HepG2 (cell line): ENCODE measurements at regions not wholly inside any gene's neighbourhood (a gene's known extent, or its start where the extent isn't known, plus 50 kb on each side); places are given as distances from the start of the nearest gene placed in this dataset.

Experiments used
- CTCF ChIP-seq: sonication (generic); formaldehyde crosslinking; IDR thresholded peaks from 2 replicates; pipeline ENCODE4 v1.5.0; 2020; ENCODE audit warnings: mild to moderate bottlenecking, missing genetic modification reagents, moderate library complexity
- DNMT1 ChIP-seq: sonication (generic); formaldehyde crosslinking; IDR thresholded peaks from 2 replicates; pipeline ENCODE4 v1.5.1; 2020; ENCODE audit warnings: mild to moderate bottlenecking, missing genetic modification reagents
- FOXA1 ChIP-seq, 2 experiments: fragments of 450-650 bp in 1 of 2; sonication (generic) in 1 of 2; formaldehyde crosslinking in 1 of 2; IDR thresholded peaks; 2 replicates each; pipeline versions ENCODE4 v1.4.0 to v1.6.1; 2016 to 2020; ENCODE audit warnings: missing genetic modification reagents in 1 of 2
- FOXO1 ChIP-seq: sonication (generic); formaldehyde crosslinking; IDR thresholded peaks from 2 replicates; pipeline ENCODE4 v1.4.0; 2020; ENCODE audit warnings: missing genetic modification reagents
- GLI4 ChIP-seq: sonication (generic); formaldehyde crosslinking; IDR thresholded peaks from 2 replicates; pipeline ENCODE4 v1.5.1; 2020; ENCODE audit warnings: missing genetic modification reagents, mild to moderate bottlenecking, moderate library complexity, borderline replicate concordance
- IRF1 ChIP-seq: sonication (generic); formaldehyde crosslinking; IDR thresholded peaks from 2 replicates; pipeline ENCODE4 v1.4.0; 2020; ENCODE audit warnings: low read depth, mild to moderate bottlenecking, missing genetic modification reagents
- MAFF ChIP-seq: IDR thresholded peaks from 2 replicates; pipeline ENCODE4 v1.6.1; 2011; ENCODE audit warnings: low read depth, low read length, improper control_type of control experiment
- MNT ChIP-seq: fragments of 450-650 bp; IDR thresholded peaks from 2 replicates; pipeline ENCODE4 v1.6.1; 2016
- TCF7L2 ChIP-seq: IDR thresholded peaks from 2 replicates; pipeline ENCODE4 v1.6.1; 2011; ENCODE audit warnings: mild to moderate bottlenecking, low read depth, low read length, moderate library complexity
- THAP9 ChIP-seq: sonication (generic); formaldehyde crosslinking; IDR thresholded peaks from 2 replicates; pipeline ENCODE4; 2020; ENCODE audit warnings: missing genetic modification reagents, mild to moderate bottlenecking, borderline replicate concordance
- ZNF33B ChIP-seq: sonication (generic); formaldehyde crosslinking; IDR thresholded peaks from 2 replicates; pipeline ENCODE4 v1.5.1; 2020; ENCODE audit warnings: mild to moderate bottlenecking, missing genetic modification reagents
- ZNF501 ChIP-seq: sonication (generic); formaldehyde crosslinking; IDR thresholded peaks from 2 replicates; pipeline ENCODE4 v1.5.1; 2020; ENCODE audit warnings: mild to moderate bottlenecking, moderate library complexity, missing genetic modification reagents
- ZNF552 ChIP-seq: sonication (generic); formaldehyde crosslinking; IDR thresholded peaks from 2 replicates; pipeline ENCODE4 v1.9.0; 2022; ENCODE audit warnings: missing genetic modification reagents, mild to moderate bottlenecking, borderline replicate concordance
- ZNF598 ChIP-seq: sonication (generic); formaldehyde crosslinking; IDR thresholded peaks from 2 replicates; pipeline ENCODE4 v1.5.1; 2020; ENCODE audit warnings: mild to moderate bottlenecking, missing genetic modification reagents, borderline replicate concordance
- ZSCAN30 ChIP-seq: sonication (generic); formaldehyde crosslinking; IDR thresholded peaks from 2 replicates; pipeline ENCODE4 v1.5.0; 2020; ENCODE audit warnings: mild to moderate bottlenecking, missing genetic modification reagents

GRCh38 chr10:60643874-60644273 lies 134.4 kb upstream of the CDK1 start (continued):
- TF ChIP-seq CTCF (CRISPR knock-in tag), result no peak
- TF ChIP-seq DNMT1 (CRISPR knock-in tag), result no peak
- no peak for TF ChIP-seq FOXA1 (IDR thresholded peaks at IDR 0.05)
- TF ChIP-seq FOXA1 (CRISPR knock-in tag; IDR thresholded peaks at IDR 0.05), result no peak
- TF ChIP-seq ZNF598 (CRISPR knock-in tag), result no peak
- no peak for TF ChIP-seq ZNF501 (CRISPR knock-in tag)
- no peak for TF ChIP-seq MNT
- TF ChIP-seq FOXO1, result no peak
- no peak for TF ChIP-seq THAP9 (CRISPR knock-in tag)
- TF ChIP-seq TCF7L2, result no peak
- no peak for TF ChIP-seq MAFF
- TF ChIP-seq ZNF552 (CRISPR knock-in tag), result no peak
- TF ChIP-seq ZSCAN30 (CRISPR knock-in tag), result no peak
- TF ChIP-seq IRF1, result no peak
- no peak for TF ChIP-seq GLI4
- TF ChIP-seq ZNF33B, result no peak
